ENCODE measurements at regions not wholly inside any gene's neighbourhood (a gene's known extent, or its start where the extent isn't known, plus 50 kb on each side); places are given as distances from the start of the nearest gene placed in this dataset.

- no peaks in the 10 kb centered on the region for H3K27me3 ChIP-seq (ENCODE audit: insufficient read depth, poor library complexity, severe bottlenecking)
Observed at GRCh38 chr12:127360580-127360979, 906.4 kb upstream of the TMEM132C start.

GRCh38 chr12:127362121-127362520 is 904.8 kb upstream of the TMEM132C start:
- H3K27me3 ChIP-seq (ENCODE audit: insufficient read depth, poor library complexity, severe bottlenecking) = no peaks in the 10 kb centered on the region
- H3K27ac ChIP-seq (replicated peaks) = no peak overlapping the region
- DNase-seq (ENCODE audit: low read depth in 1 of 2, low spot score in 1 of 2) = no peak
- TF ChIP-seq CTCF (IDR thresholded peaks at IDR 0.05; ENCODE audit: insufficient read depth, low read length) = no peak
- TF ChIP-seq REST (IDR thresholded peaks at IDR 0.05; ENCODE audit: insufficient replicate concordance, low read depth) = no peak
- no peak for TF ChIP-seq POLR2AphosphoS5 (IDR thresholded peaks at IDR 0.05; ENCODE audit: low read depth)
- TF ChIP-seq SPI1 (IDR thresholded peaks at IDR 0.05; ENCODE audit: borderline replicate concordance, low read depth) = no peak
- TF ChIP-seq GABPA (IDR thresholded peaks at IDR 0.05; ENCODE audit: low read depth) = no peak
- H3K4me3 ChIP-seq (replicated peaks; ENCODE audit: insufficient read depth, low read length) = no peak overlapping the region

More at GRCh38 chr12:127360580-127360979, 906.4 kb upstream of the TMEM132C start:
- TF ChIP-seq GABPA (IDR thresholded peaks at IDR 0.05; ENCODE audit: low read depth) (no peak), POLR2AphosphoS5 (IDR thresholded peaks at IDR 0.05; ENCODE audit: low read depth) (no peak), CTCF (IDR thresholded peaks at IDR 0.05; ENCODE audit: insufficient read depth, low read length) (no peak), SPI1 (IDR thresholded peaks at IDR 0.05; ENCODE audit: borderline replicate concordance, low read depth) (no peak), REST (IDR thresholded peaks at IDR 0.05; ENCODE audit: insufficient replicate concordance, low read depth) (no peak)
- Histone ChIP-seq H3K4me3 (replicated peaks; ENCODE audit: insufficient read depth, low read length) (no peak overlapping the region), H3K27ac (replicated peaks) (no peak overlapping the region)
- no peak for DNase-seq (ENCODE audit: low read depth in 1 of 2, low spot score in 1 of 2)

- peak in 1 of 2 experiments; percentile 5 for DNase-seq (ENCODE audit: low read depth in 1 of 2, low spot score in 1 of 2)
- H3K27ac ChIP-seq (replicated peaks) = no peak overlapping the region
- H3K27me3 ChIP-seq (ENCODE audit: insufficient read depth, poor library complexity, severe bottlenecking) = no peaks in the 10 kb centered on the region
- TF ChIP-seq POLR2AphosphoS5 (IDR thresholded peaks at IDR 0.05; ENCODE audit: low read depth) = no peak
- TF ChIP-seq CTCF (IDR thresholded peaks at IDR 0.05; ENCODE audit: insufficient read depth, low read length) = peak; percentile 25
- H3K4me3 ChIP-seq (replicated peaks; ENCODE audit: insufficient read depth, low read length) = no peak overlapping the region
Observed at GRCh38 chr12:127363392-127363791, 903.6 kb upstream of the TMEM132C start.

GRCh38 chr12:127373559-127373958 is 893.4 kb upstream of the TMEM132C start:
- no peak overlapping the region for H3K27ac ChIP-seq (replicated peaks)
- no peaks in the 10 kb centered on the region for H3K27me3 ChIP-seq (ENCODE audit: insufficient read depth, poor library complexity, severe bottlenecking)
- no peak for TF ChIP-seq CTCF (IDR thresholded peaks at IDR 0.05; ENCODE audit: insufficient read depth, low read length)
- no peak for TF ChIP-seq GABPA (IDR thresholded peaks at IDR 0.05; ENCODE audit: low read depth)
- no peak for TF ChIP-seq REST (IDR thresholded peaks at IDR 0.05; ENCODE audit: insufficient replicate concordance, low read depth)
- TF ChIP-seq POLR2AphosphoS5 (IDR thresholded peaks at IDR 0.05; ENCODE audit: low read depth) = no peak
- no peak for TF ChIP-seq SPI1 (IDR thresholded peaks at IDR 0.05; ENCODE audit: borderline replicate concordance, low read depth)
- no peak overlapping the region for H3K4me3 ChIP-seq (replicated peaks; ENCODE audit: insufficient read depth, low read length)
- DNase-seq (ENCODE audit: low read depth in 1 of 2, low spot score in 1 of 2) = no peak

Data from HL-60 (cell line).